Spinal cord (tissue), 9 donors: ENCODE measurements at regions not wholly inside any gene's neighbourhood (a gene's known extent, or its start where the extent isn't known, plus 50 kb on each side); places are given as distances from the start of the nearest gene placed in this dataset.

ENCODE experiments used
- DNase-seq, 6 donors: peaks; one replicate each; pipeline versions ENCODE4 v3.0.0 to v3.0.0-alpha.2; 2013 to 2015; ENCODE audit warnings: low spot score in 6 of 6, low read depth in 4 of 6
- H3K27ac ChIP-seq: one replicate; pipeline ENCODE4 v1.5.1; 2013; ENCODE audit warnings: low read depth, low read length, control low read depth
- H3K27me3 ChIP-seq: one replicate; pipeline ENCODE4 v1.6.1; 2013; ENCODE audit warnings: low read length; ENCODE audit not compliant: control insufficient read depth, insufficient read depth
- H3K36me3 ChIP-seq: one replicate; pipeline ENCODE4 v1.6.1; 2013; ENCODE audit warnings: low read length; ENCODE audit not compliant: control insufficient read depth, insufficient read depth
- H3K4me1 ChIP-seq: one replicate; pipeline ENCODE4 v1.6.1; 2013; ENCODE audit warnings: low read length; ENCODE audit not compliant: control insufficient read depth, insufficient read depth
- H3K4me3 ChIP-seq: one replicate; pipeline ENCODE4 v1.5.1; 2013; ENCODE audit warnings: low read depth, low read length, control low read depth
- H3K9me3 ChIP-seq: one replicate; pipeline ENCODE4 v1.6.1; 2013; ENCODE audit warnings: low read length; ENCODE audit not compliant: control insufficient read depth, insufficient read depth
- WGBS: methylation state at CpG from one replicate; pipeline ENCODE4 v1.1.5; 2013; ENCODE audit warnings: missing lambda C conversion rate; ENCODE audit not compliant: insufficient coverage; 5-methylcytosine and 5-hydroxymethylcytosine counted together
- donor health status: healthy.

DNA sequence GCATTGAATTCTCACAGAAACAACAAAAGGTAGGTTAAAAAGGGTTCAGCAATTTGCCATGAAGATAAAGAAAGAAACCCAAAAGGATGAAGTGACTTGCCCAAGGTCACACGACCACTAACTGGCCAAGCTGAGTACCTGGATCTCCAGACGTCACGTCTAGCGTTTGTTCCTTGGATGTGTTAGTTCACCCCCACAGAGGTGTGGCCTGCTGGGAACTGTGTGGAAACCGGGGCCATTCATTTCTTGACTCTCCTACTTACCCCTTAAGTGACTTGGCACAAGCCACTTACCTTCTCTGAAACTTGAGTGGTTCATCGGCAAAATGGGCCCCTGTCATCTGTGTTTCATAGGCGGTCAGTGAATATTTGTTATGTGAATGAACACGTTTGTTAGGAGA lies 244.3 kb upstream of the SLCO3A1 start:
- Histone ChIP-seq H3K4me3 (no peak overlapping the region), H3K4me1 (no peaks in the 10 kb centered on the region), H3K27me3 (no peaks in the 10 kb centered on the region), H3K36me3 (no peaks in the 10 kb centered on the region), H3K27ac (no peak overlapping the region), H3K9me3 (no peaks in the 10 kb centered on the region)
- DNase-seq = no peak
- WGBS = 72% methylated on average over 6 of the region's 8 CpGs

GRCh38 chr15:91609966-91610365 lies 243.5 kb upstream of the SLCO3A1 start:
- peak in 2 of 6 donors; percentile 77 to 90 for DNase-seq
- Histone ChIP-seq H3K4me3 (no peak overlapping the region), H3K4me1 (no peaks in the 10 kb centered on the region), H3K9me3 (no peaks in the 10 kb centered on the region), H3K27ac (no peak overlapping the region), H3K27me3 (no peaks in the 10 kb centered on the region), H3K36me3 (no peaks in the 10 kb centered on the region)
- 71% methylated on average over 10 of the region's 12 CpGs for WGBS

DNA sequence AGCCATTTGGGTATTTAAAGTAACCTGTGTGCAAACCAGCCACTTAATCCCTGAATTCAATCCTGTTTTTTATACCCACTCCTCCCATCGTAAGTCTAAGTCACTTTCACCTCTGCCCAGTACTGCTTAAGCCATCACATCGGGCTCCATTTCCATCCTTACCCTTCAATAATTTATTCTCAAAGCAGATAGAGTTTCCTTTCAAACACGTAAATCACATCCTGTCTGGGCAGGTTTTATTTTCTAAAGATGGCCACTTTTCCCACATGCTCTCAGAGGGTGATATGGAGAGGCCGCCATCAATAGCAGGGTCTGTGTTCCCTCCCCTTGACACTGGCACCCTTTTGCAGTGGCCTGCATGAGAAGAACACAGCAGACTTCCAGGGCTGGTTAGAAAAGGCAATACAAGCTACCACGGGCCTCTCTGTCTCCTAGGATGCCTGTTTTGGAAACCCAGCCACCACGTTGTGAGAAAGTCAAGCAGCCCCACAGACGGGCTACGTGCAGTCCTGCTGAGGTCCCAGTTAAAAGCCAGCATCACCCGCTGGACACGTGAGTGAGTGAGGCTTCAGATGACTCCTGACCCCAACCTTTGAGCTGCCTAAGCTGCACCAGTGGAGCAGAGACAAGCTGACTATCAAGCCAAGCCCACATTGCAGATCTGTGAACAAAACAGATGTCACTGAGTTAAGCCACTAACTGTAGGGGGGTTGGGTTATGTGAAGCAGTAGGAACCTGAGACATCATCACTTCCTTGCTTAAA lies 241.8 kb upstream of the SLCO3A1 start:
- H3K4me1 ChIP-seq = no peaks in the 10 kb centered on the region
- no peaks in the 10 kb centered on the region for H3K27me3 ChIP-seq
- H3K36me3 ChIP-seq = no peaks in the 10 kb centered on the region
- no peak overlapping the region for H3K4me3 ChIP-seq
- no peaks in the 10 kb centered on the region for H3K9me3 ChIP-seq
- whole genome bisulfite sequencing = 65% methylated on average over 8 of the region's 10 CpGs
- DNase-seq = no peak
- H3K27ac ChIP-seq = no peak overlapping the region

DNA sequence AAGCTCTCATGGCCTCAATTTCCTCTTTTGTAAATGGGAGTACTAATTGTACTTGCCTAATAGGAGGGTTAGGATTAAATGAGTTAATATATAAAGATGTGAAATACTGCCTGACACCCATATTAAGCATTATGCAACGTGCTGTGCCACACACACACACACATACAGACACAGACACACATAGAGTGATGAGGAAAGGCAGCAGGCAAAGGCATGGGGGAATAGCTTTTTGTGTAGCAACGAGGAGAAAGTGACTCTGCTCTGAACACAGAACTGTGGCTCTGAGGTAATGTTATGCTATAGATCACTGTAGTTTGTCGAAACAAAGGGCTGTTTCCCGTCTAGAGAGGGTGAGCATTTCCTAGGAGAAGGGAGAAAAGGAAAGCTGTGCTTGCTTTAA lies 233.3 kb upstream of the SLCO3A1 start:
- Histone ChIP-seq H3K9me3 (no peaks in the 10 kb centered on the region), H3K4me3 (no peak overlapping the region), H3K36me3 (no peaks in the 10 kb centered on the region), H3K4me1 (peaks cover 10% of the 10 kb centered on the region), H3K27me3 (no peaks in the 10 kb centered on the region), H3K27ac (no peak overlapping the region)
- 28% methylated on average over 2 of the region's 4 CpGs for WGBS
- peak in 2 of 6 donors; percentile 25 to 83 for DNase-seq

DNA sequence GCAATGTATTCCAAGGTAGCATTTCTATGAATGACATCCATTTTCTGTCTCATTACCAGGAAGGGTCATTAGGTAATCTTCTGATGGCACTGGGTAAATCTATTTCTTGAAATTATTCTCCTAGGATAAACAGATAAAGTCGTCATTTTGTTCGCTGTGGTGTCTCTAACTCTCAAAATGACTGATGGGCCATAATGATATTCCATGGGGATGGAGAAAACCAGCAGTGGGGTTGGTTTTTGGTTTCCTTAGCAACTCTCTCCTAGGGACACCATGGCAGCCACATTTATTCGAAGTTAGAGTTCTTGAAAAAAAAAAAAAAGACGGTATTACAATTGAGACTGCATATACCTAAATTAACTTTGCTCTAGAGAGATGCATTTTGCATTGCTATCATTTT lies 231.3 kb upstream of the SLCO3A1 start:
- H3K27ac ChIP-seq = no peak overlapping the region
- no peaks in the 10 kb centered on the region for H3K27me3 ChIP-seq
- peak in 3 of 6 donors; percentile 18 to 91 (median 47) for DNase-seq
- no peaks in the 10 kb centered on the region for H3K9me3 ChIP-seq
- no peak overlapping the region for H3K4me3 ChIP-seq
- WGBS = no CpG with 5 or more reads among the region's 4 CpGs
- H3K4me1 ChIP-seq = peaks cover 20% of the 10 kb centered on the region
- no peaks in the 10 kb centered on the region for H3K36me3 ChIP-seq

DNA sequence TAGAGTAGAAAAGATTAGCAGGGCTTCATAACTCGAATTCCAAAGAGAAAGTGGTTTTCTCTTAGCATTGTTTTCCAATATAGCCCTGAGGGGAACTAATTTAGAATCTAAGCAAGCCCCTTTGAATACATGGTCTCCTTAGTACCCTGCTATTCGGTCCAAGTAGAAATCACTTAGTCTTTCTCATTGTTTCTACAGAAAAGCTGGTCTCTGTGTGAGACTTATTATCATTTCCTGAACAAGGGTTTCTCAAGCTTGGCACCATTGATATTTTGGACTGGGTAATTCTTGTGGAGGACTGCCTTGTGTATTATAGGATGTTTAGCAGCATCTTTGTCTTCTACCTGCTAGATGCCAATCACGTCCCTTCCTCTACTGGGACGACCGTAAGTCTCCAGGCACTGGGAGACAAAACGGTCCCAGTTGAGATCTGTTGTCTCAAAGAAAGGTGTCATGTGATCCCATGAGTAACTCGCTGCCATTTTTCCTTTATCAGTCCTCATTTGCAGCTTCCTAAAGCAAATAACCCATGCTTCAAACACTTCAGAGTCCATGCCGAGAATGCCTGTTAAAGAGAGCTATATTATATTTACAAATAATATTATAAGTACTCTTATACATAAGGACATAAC lies 230.7 kb upstream of the SLCO3A1 start:
- Histone ChIP-seq H3K9me3 (no peaks in the 10 kb centered on the region), H3K4me1 (peaks cover 25% of the 10 kb centered on the region), H3K27ac (no peak overlapping the region), H3K4me3 (no peak overlapping the region), H3K36me3 (no peaks in the 10 kb centered on the region), H3K27me3 (no peaks in the 10 kb centered on the region)
- whole genome bisulfite sequencing = 80% methylated on average over 1 of the region's 8 CpGs
- peak in 1 of 6 donors; percentile 35 for DNase-seq

- Histone ChIP-seq H3K27ac (no peak overlapping the region), H3K9me3 (no peaks in the 10 kb centered on the region), H3K4me3 (no peak overlapping the region), H3K36me3 (no peaks in the 10 kb centered on the region), H3K27me3 (no peaks in the 10 kb centered on the region), H3K4me1 (peaks cover 29% of the 10 kb centered on the region)
- 96% methylated on average over 3 of the region's 3 CpGs for WGBS
- DNase-seq = peak in 1 of 6 donors; percentile 55
Observed at GRCh38 chr15:91624353-91624968, 229.0 kb upstream of the SLCO3A1 start.

DNA sequence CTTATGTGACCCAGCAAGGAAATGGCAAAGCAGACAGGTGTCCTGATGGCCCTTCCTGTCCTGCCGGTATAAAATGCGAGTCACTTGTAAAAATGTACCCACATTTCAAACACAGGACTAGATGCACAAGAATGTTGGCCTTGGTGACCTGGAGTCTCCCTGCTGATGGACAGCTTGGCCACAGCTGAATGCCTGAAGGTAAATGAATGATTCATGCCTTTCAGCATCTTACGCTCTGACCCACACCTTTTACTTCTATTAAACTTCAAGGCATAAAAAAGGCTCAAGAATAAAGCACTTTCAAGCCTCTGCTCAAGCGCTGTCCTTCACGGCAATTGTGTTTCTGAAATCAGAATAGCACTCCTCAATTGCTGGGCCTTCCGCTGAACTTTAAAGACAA lies 228.0 kb upstream of the SLCO3A1 start:
- whole genome bisulfite sequencing = 58% methylated on average over 6 of the region's 6 CpGs
- no peak overlapping the region for H3K27ac ChIP-seq
- no peaks in the 10 kb centered on the region for H3K36me3 ChIP-seq
- H3K9me3 ChIP-seq = no peaks in the 10 kb centered on the region
- DNase-seq = no peak
- H3K4me3 ChIP-seq = no peak overlapping the region
- no peaks in the 10 kb centered on the region for H3K27me3 ChIP-seq
- peaks cover 29% of the 10 kb centered on the region for H3K4me1 ChIP-seq

- H3K9me3 ChIP-seq = no peaks in the 10 kb centered on the region
- no peaks in the 10 kb centered on the region for H3K36me3 ChIP-seq
- DNase-seq = peak in 4 of 6 donors; percentile 35 to 92 (median 72)
- H3K4me1 ChIP-seq = peaks cover 19% of the 10 kb centered on the region
- H3K27me3 ChIP-seq = no peaks in the 10 kb centered on the region
- no peak overlapping the region for H3K4me3 ChIP-seq
- 26% methylated on average over 8 of the region's 11 CpGs for WGBS
- H3K27ac ChIP-seq = peak overlapping the region; percentile 29
Observed at GRCh38 chr15:91627473-91628278, 225.8 kb upstream of the SLCO3A1 start.
